ENCODE measurements at regions not wholly inside any gene's neighbourhood (a gene's known extent, or its start where the extent isn't known, plus 50 kb on each side); places are given as distances from the start of the nearest gene placed in this dataset.

DNA sequence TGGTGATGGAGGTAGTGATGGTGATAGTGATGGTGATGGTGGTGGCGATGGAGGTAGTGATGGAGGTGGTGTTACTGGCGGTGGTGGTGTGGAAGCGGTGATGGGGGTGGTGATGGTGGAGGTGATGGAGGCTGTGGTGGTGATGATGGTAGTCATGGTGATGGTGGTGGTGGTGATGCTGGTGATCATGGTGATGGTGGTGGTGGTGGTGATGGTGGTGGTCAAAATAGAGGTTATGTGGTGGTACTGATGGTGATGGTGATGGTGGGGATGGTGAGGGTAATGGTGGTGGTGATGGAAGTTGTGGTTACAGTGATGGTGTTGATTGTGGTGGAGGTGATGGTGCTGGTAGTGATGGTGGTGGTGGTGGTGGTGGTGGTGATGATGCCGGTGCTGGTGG, 199.2 kb downstream of the IGLL1 start:
- no peak for TF ChIP-seq CTCF (IDR thresholded peaks at IDR 0.05)
- no peak for TF ChIP-seq ZFX (IDR thresholded peaks at IDR 0.05; ENCODE audit: borderline replicate concordance)
